Heart left ventricle (tissue), 13 donors: ENCODE measurements at regions not wholly inside any gene's neighbourhood (a gene's known extent, or its start where the extent isn't known, plus 50 kb on each side); places are given as distances from the start of the nearest gene placed in this dataset.

ENCODE experiments used
- POLR2A ChIP-seq, 2 donors: fragments of 450-650 bp; IDR thresholded peaks; one replicate each; pipeline ENCODE4 v1.6.1; 2017; ENCODE audit warnings: antibody characterized with exemption in 2 of 2, mild to moderate bottlenecking in 2 of 2, moderate library complexity in 2 of 2
- TF ChIP-seq, protein P1 (sequence below), 12 donors: fragments of 200-600 bp; sonication (generic) in 4 of 12; IDR thresholded peaks; one replicate each; pipeline versions ENCODE4 v1.5.0 to v1.8.0; 2018 to 2022; ENCODE audit warnings: antibody characterized with exemption in 12 of 12, mild to moderate bottlenecking in 5 of 12
- donor health status: ischemic (EF 13 %, LVEDD 7.1; RV severe dilation, severe dysfunction).
- donor health status: DM: no; HTN: yes; CAD: no.
- donor health status: DM: no; HTN: no; CAD: no.
- donor health status: ischemic (EF 25% LVEDD 6.9; RV normal size, moderate dysfunction).
- donor health status: ischemic (EF 25% LVEDD 5.7; RV mildly dilated, moderate dysfunction).
- donor health status: ischemic (EF 35%, LVEDD 5.7; RV mildly dilated, moderate dysfunction).
- donor health status: nonischemic (EF 11% LVEDD 7.7; RV severe dilation, severe dysfunction).
- donor health status: DM: yes; HTN: yes; CAD: no.
- donor health status: PGD.
- donor health status: ischemic (EF 29% LVEDD 5.4; RV normal size, mild dysfunction).
- donor health status: nonischemic (EF 23%, LVEDD 6.1; RV moderate dilation, normal function).

DNA sequence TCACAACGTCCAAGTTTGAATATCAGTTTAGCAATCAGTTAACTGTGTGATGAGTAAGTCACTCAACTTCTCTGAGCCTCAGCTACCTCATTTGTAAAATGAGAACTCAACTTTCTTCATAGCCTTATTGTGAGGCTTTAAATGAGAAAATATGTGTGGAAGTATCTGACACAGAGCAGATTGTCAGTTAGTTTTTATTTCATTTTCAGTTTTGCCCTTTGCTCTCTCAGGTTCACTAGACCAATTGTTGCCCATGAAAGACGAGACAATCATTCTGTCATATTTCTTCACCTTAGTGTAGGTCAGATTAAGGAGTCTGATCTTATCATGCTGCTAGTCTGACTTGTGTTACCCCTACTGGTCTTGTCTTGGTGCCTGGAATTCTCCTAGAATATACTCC is 232.8 kb upstream of the PTBP2 start:
- TF ChIP-seq, protein P1, sequence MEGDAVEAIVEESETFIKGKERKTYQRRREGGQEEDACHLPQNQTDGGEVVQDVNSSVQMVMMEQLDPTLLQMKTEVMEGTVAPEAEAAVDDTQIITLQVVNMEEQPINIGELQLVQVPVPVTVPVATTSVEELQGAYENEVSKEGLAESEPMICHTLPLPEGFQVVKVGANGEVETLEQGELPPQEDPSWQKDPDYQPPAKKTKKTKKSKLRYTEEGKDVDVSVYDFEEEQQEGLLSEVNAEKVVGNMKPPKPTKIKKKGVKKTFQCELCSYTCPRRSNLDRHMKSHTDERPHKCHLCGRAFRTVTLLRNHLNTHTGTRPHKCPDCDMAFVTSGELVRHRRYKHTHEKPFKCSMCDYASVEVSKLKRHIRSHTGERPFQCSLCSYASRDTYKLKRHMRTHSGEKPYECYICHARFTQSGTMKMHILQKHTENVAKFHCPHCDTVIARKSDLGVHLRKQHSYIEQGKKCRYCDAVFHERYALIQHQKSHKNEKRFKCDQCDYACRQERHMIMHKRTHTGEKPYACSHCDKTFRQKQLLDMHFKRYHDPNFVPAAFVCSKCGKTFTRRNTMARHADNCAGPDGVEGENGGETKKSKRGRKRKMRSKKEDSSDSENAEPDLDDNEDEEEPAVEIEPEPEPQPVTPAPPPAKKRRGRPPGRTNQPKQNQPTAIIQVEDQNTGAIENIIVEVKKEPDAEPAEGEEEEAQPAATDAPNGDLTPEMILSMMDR (IDR thresholded peaks at IDR 0.05): no peak
- no peak for TF ChIP-seq POLR2A (IDR thresholded peaks at IDR 0.05)
